DOHH2 (cell line): ENCODE measurements at regions not wholly inside any gene's neighbourhood (a gene's known extent, or its start where the extent isn't known, plus 50 kb on each side); places are given as distances from the start of the nearest gene placed in this dataset.

ENCODE experiments used
- H3F3A ChIP-seq: fragments of 200-600 bp; sonication (generic), shearing (Covaris generic); 2 replicates; pipeline ENCODE4 v1.6.0; 2016; ENCODE audit warnings: antibody characterized with exemption, mild to moderate bottlenecking; ENCODE audit not compliant: control insufficient read depth, insufficient read depth
- H3K27ac ChIP-seq: fragments of 200-600 bp; sonication (generic); 2 replicates; pipeline ENCODE4 v1.5.1; 2014; ENCODE audit warnings: low read depth, mild to moderate bottlenecking, low read length, moderate library complexity
- H3K27me3 ChIP-seq: fragments of 200-600 bp; sonication (generic); 2 replicates; pipeline ENCODE4 v1.6.1; 2014; ENCODE audit warnings: mild to moderate bottlenecking, low read length, mixed read lengths; ENCODE audit not compliant: control insufficient read depth
- H3K36me3 ChIP-seq: fragments of 200-600 bp; sonication (generic); 2 replicates; pipeline ENCODE4 v1.6.1; 2014; ENCODE audit warnings: mild to moderate bottlenecking, low read length, moderate library complexity, mixed read lengths; ENCODE audit not compliant: control insufficient read depth
- H3K4me1 ChIP-seq: fragments of 200-600 bp; sonication (generic); 2 replicates; pipeline ENCODE4 v1.6.1; 2014; ENCODE audit warnings: mild to moderate bottlenecking, low read length, mixed read lengths; ENCODE audit not compliant: control insufficient read depth
- H3K4me2 ChIP-seq: fragments of 200-600 bp; sonication (generic); 2 replicates; pipeline ENCODE4 v1.6.0; 2014; ENCODE audit warnings: mild to moderate bottlenecking, low read length, moderate library complexity
- H3K4me3 ChIP-seq: fragments of 200-600 bp; sonication (generic); 2 replicates; pipeline ENCODE4 v1.5.1; 2014; ENCODE audit warnings: mild to moderate bottlenecking, low read length, mixed read lengths
- H3K79me2 ChIP-seq: fragments of 200-600 bp; sonication (generic); 2 replicates; pipeline ENCODE4 v1.6.1; 2014; ENCODE audit warnings: mild to moderate bottlenecking, low read length, mixed read lengths; ENCODE audit not compliant: control insufficient read depth
- H3K9me2 ChIP-seq: fragments of 200-600 bp; sonication (generic); replicated peaks from 2 replicates; pipeline ENCODE4 v1.6.1; 2014; ENCODE audit warnings: mild to moderate bottlenecking, low read length, mixed read lengths; ENCODE audit not compliant: control insufficient read depth
- H3K9me3 ChIP-seq: fragments of 200-600 bp; sonication (generic); 2 replicates; pipeline ENCODE4 v1.6.1; 2014; ENCODE audit warnings: antibody characterized with exemption, low read length, mixed read lengths; ENCODE audit not compliant: control insufficient read depth, insufficient read depth
- H4K20me1 ChIP-seq: fragments of 200-600 bp; sonication (generic); 2 replicates; pipeline ENCODE4 v1.6.0; 2014; ENCODE audit warnings: low read depth, mild to moderate bottlenecking, antibody characterized with exemption, low read length, moderate library complexity; ENCODE audit not compliant: control insufficient read depth, insufficient read depth
- CTCF ChIP-seq: fragments of 200-600 bp; sonication (generic); IDR thresholded peaks from one replicate; pipeline ENCODE4 v1.5.1; 2014; ENCODE audit warnings: antibody characterized with exemption, mild to moderate bottlenecking, low read depth, low read length; ENCODE audit not compliant: poor library complexity, severe bottlenecking
- EZH2phosphoT487 ChIP-seq: fragments of 200-600 bp; sonication (generic); IDR thresholded peaks from 2 replicates; pipeline ENCODE4 v1.6.1; 2017; ENCODE audit warnings: borderline replicate concordance, mild to moderate bottlenecking, antibody characterized with exemption, low read length, moderate library complexity, mixed read lengths

- H3K79me2 ChIP-seq, result no peaks in the 10 kb centered on the region
- H3K36me3 ChIP-seq, result no peaks in the 10 kb centered on the region
- H3K9me3 ChIP-seq, result no peaks in the 10 kb centered on the region
- H3K4me1 ChIP-seq, result peaks cover 4% of the 10 kb centered on the region; the same call in 1 of the 2 replicates
- H3K9me2 ChIP-seq, result no peaks in the 10 kb centered on the region
- no peak overlapping the region for H3K4me3 ChIP-seq
- H3K4me2 ChIP-seq, result no peak overlapping the region
- H3K27ac ChIP-seq, result no peak overlapping the region
- no peak for TF ChIP-seq EZH2phosphoT487
- TF ChIP-seq CTCF, result no peak
- no peaks in the 10 kb centered on the region for H3F3A ChIP-seq
- no peaks in the 10 kb centered on the region for H4K20me1 ChIP-seq
- H3K27me3 ChIP-seq, result peaks cover 19% of the 10 kb centered on the region
Measured at GRCh38 chr11:69985641-69986439, 92.3 kb upstream of the ANO1 start.

- Histone ChIP-seq H3F3A (no peaks in the 10 kb centered on the region), H3K4me3 (no peak overlapping the region), H3K36me3 (no peaks in the 10 kb centered on the region), H3K27me3 (peaks cover 19% of the 10 kb centered on the region), H3K4me1 (peaks cover 4% of the 10 kb centered on the region; the same call in 1 of the 2 replicates), H3K9me2 (no peaks in the 10 kb centered on the region), H3K9me3 (no peaks in the 10 kb centered on the region), H4K20me1 (no peaks in the 10 kb centered on the region), H3K27ac (no peak overlapping the region), H3K4me2 (no peak overlapping the region), H3K79me2 (no peaks in the 10 kb centered on the region)
- TF ChIP-seq EZH2phosphoT487 (no peak), CTCF (no peak)
Measured at GRCh38 chr11:69986440-69986787, 91.7 kb upstream of the ANO1 start.

GRCh38 chr11:69986830-69987229 lies 91.3 kb upstream of the ANO1 start:
- TF ChIP-seq EZH2phosphoT487, result no peak
- TF ChIP-seq CTCF, result no peak
- Histone ChIP-seq H3K27ac (no peak overlapping the region), H3K4me1 (peaks cover 4% of the 10 kb centered on the region; the same call in 1 of the 2 replicates), H3K27me3 (peaks cover 19% of the 10 kb centered on the region), H3K79me2 (no peaks in the 10 kb centered on the region), H4K20me1 (no peaks in the 10 kb centered on the region), H3K9me3 (no peaks in the 10 kb centered on the region), H3K4me2 (no peak overlapping the region), H3F3A (no peaks in the 10 kb centered on the region), H3K4me3 (no peak overlapping the region), H3K36me3 (no peaks in the 10 kb centered on the region), H3K9me2 (no peaks in the 10 kb centered on the region)
